Keratinocyte (primary cell): ENCODE measurements at regions not wholly inside any gene's neighbourhood (a gene's known extent, or its start where the extent isn't known, plus 50 kb on each side); places are given as distances from the start of the nearest gene placed in this dataset.

Source experiments
- DNase-seq: peaks from one replicate; pipeline ENCODE4 v3.0.0-alpha.2; 2011; ENCODE audit warnings: low read depth, missing footprints, low spot score
- FAIRE-seq: peaks from 2 replicates; lab custom pipeline; 2011; peaks lifted over from hg19 to GRCh38; lab: Jason Lieb, UNC
- H2AFZ ChIP-seq: 2 replicates; pipeline ENCODE4 v1.6.0; 2012; ENCODE audit warnings: low read length, control low read depth, inconsistent platforms; ENCODE audit not compliant: control insufficient read depth
- H3K27ac ChIP-seq: 2 replicates; pipeline ENCODE4 v1.5.1; 2011; ENCODE audit warnings: low read length; ENCODE audit not compliant: control insufficient read depth, insufficient read depth
- H3K27me3 ChIP-seq: 3 replicates; pipeline ENCODE4 v1.6.0; 2011; ENCODE audit warnings: low read length; ENCODE audit not compliant: control insufficient read depth, insufficient read depth; ENCODE audit errors: extremely low read depth
- H3K36me3 ChIP-seq, 2 experiments: 2 replicates in 1 of 2; 3 replicates in 1 of 2; pipeline ENCODE4 v1.5.1; 2011; ENCODE audit warnings: low read length in 2 of 2, mild to moderate bottlenecking in 1 of 2; ENCODE audit not compliant: control insufficient read depth in 2 of 2, insufficient read depth in 2 of 2; ENCODE audit errors: extremely low read depth in 1 of 2
- H3K4me1 ChIP-seq: 3 replicates; pipeline ENCODE4 v1.5.1; 2011; ENCODE audit warnings: low read length; ENCODE audit not compliant: control insufficient read depth, insufficient read depth; ENCODE audit errors: extremely low read depth
- H3K4me2 ChIP-seq: 3 replicates; pipeline ENCODE4 v1.6.0; 2011; ENCODE audit warnings: low read depth, low read length; ENCODE audit not compliant: control insufficient read depth, insufficient read depth; ENCODE audit errors: extremely low read depth
- H3K4me3 ChIP-seq, 3 experiments: fragments of 200-600 bp in 1 of 3; sonication (generic) in 1 of 3; 2 replicates in 2 of 3; 3 replicates in 1 of 3; pipeline ENCODE4 v1.5.1; 2011 to 2016; ENCODE audit warnings: low read length in 3 of 3, mild to moderate bottlenecking in 3 of 3, control low read depth in 2 of 3, inconsistent platforms in 1 of 3, low read depth in 1 of 3, mixed read lengths in 1 of 3, mixed run types in 1 of 3, moderate library complexity in 1 of 3; ENCODE audit not compliant: control insufficient read depth in 2 of 3, insufficient read depth in 2 of 3; ENCODE audit errors: extremely low read depth in 1 of 3
- H3K79me2 ChIP-seq: 2 replicates; pipeline ENCODE4 v1.6.0; 2012; ENCODE audit warnings: low read length; ENCODE audit not compliant: control insufficient read depth, insufficient read depth
- H3K9ac ChIP-seq: 3 replicates; pipeline ENCODE4 v1.6.0; 2011; ENCODE audit warnings: low read length; ENCODE audit not compliant: control insufficient read depth, insufficient read depth; ENCODE audit errors: extremely low read depth
- H3K9me1 ChIP-seq: 3 replicates; pipeline ENCODE4 v1.6.0; 2011; ENCODE audit warnings: low read length; ENCODE audit not compliant: control insufficient read depth, insufficient read depth; ENCODE audit errors: extremely low read depth
- H3K9me3 ChIP-seq: 2 replicates; pipeline ENCODE4 v1.5.1; 2012; ENCODE audit warnings: low read depth, low read length; ENCODE audit not compliant: control insufficient read depth
- H4K20me1 ChIP-seq: 3 replicates; pipeline ENCODE4 v1.6.0; 2011; ENCODE audit warnings: low read length; ENCODE audit not compliant: control insufficient read depth, insufficient read depth; ENCODE audit errors: extremely low read depth
- CTCF ChIP-seq, 3 experiments: IDR thresholded peaks in 1 of 3; conservative IDR thresholded peaks in 1 of 3; optimal IDR thresholded peaks in 1 of 3; 2 replicates in 2 of 3; 3 replicates in 1 of 3; pipeline versions ENCODE3 to v1.5.1; 2011; ENCODE audit warnings: low read length in 3 of 3, mild to moderate bottlenecking in 3 of 3, moderate library complexity in 2 of 3, control low read depth in 1 of 3, inconsistent platforms in 1 of 3; ENCODE audit not compliant: insufficient read depth in 2 of 3; ENCODE audit errors: extremely low read depth in 1 of 3
- EZH2 ChIP-seq: IDR thresholded peaks from one replicate; pipeline ENCODE4 v1.6.1; 2012; ENCODE audit warnings: inconsistent platforms, mild to moderate bottlenecking, low read length, moderate library complexity
- dilution Hi-C: fragments of 300-500 bp; cut with MboI; formaldehyde crosslinking; loops from one replicate; pipeline ENCODE4 v1.7.0; 2020; ENCODE audit warnings: low sequenced_read_pairs; ENCODE audit not compliant: extremely low pct_ligation_motif_present

GRCh38 chr11:133597236-133597635 is 64.9 kb upstream of the OPCML start:
- FAIRE-seq = no peak
- dilution Hi-C loops = no loop called here
- no peak overlapping the region for H3K4me2 ChIP-seq

DNA sequence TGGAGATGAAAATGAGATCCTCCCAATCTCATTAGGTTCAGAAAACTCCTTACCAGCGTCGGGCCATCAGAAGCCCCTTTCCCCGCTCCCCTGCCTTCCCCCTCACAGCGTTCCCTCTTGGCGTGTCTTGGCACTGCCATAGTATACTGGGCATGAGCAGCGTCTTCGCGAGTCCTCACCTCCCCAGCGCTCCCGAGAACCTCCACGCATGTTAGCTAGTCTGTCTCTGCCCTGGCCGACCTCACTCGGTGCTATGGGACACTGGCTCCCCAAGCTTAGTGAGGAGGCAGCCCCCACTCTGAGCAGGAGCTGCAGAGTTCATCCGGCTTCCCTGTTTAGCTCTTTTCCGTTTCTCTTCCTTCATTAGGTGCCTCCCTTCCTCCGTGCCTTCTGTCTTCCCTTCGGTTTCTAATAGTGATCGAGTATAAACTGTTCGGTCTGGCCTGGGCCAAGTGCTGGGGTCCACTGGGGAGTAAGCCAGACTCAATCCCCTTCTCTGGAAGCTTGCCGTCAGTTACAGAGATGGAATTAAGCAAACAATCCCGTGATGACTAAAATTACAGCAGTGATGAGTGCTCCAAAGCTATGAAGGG is 63.8 kb upstream of the OPCML start:
- no peak for FAIRE-seq
- TF ChIP-seq CTCF (optimal IDR thresholded peaks at IDR 0.05 in 1 of 3, IDR thresholded peaks at IDR 0.05 in 1 of 3, conservative IDR thresholded peaks at IDR 0.05 in 1 of 3; ENCODE audit: extremely low read depth in 1 of 3, insufficient read depth in 2 of 3, low read length in 3 of 3) (no peak), EZH2 (no peak)
- H3K9ac ChIP-seq = no peak overlapping the region
- no peak for DNase-seq
- no peaks in the 10 kb centered on the region for H3K9me1 ChIP-seq
- no peak overlapping the region for H3K4me2 ChIP-seq
- no peaks in the 10 kb centered on the region for H3K79me2 ChIP-seq
- no peak overlapping the region for H3K27ac ChIP-seq
- H3K4me1 ChIP-seq = no peaks in the 10 kb centered on the region
- H3K27me3 ChIP-seq = no peaks in the 10 kb centered on the region
- H3K36me3 ChIP-seq = no peaks in the 10 kb centered on the region
- no peaks in the 10 kb centered on the region for H3K9me3 ChIP-seq
- dilution Hi-C loops = no loop called here
- no peak overlapping the region for H2AFZ ChIP-seq
- no peaks in the 10 kb centered on the region for H4K20me1 ChIP-seq
- H3K4me3 ChIP-seq = no peak overlapping the region

More at GRCh38 chr11:133597236-133597635, 64.9 kb upstream of the OPCML start:
- H3K9ac ChIP-seq = no peak overlapping the region
- H3K9me3 ChIP-seq = peaks cover 1% of the 10 kb centered on the region
- no peaks in the 10 kb centered on the region for H3K79me2 ChIP-seq
- no peaks in the 10 kb centered on the region for H3K4me1 ChIP-seq
- no peaks in the 10 kb centered on the region for H3K9me1 ChIP-seq
- DNase-seq = no peak
- no peak overlapping the region for H2AFZ ChIP-seq
- H4K20me1 ChIP-seq = no peaks in the 10 kb centered on the region
- TF ChIP-seq CTCF (optimal IDR thresholded peaks at IDR 0.05 in 1 of 3, IDR thresholded peaks at IDR 0.05 in 1 of 3, conservative IDR thresholded peaks at IDR 0.05 in 1 of 3; ENCODE audit: extremely low read depth in 1 of 3, insufficient read depth in 2 of 3, low read length in 3 of 3) (no peak), EZH2 (no peak)
- H3K27me3 ChIP-seq = no peaks in the 10 kb centered on the region
- no peak overlapping the region for H3K27ac ChIP-seq
- H3K36me3 ChIP-seq = no peaks in the 10 kb centered on the region
- H3K4me3 ChIP-seq = no peak overlapping the region
